H9 (cell line): ENCODE measurements at regions not wholly inside any gene's neighbourhood (a gene's known extent, or its start where the extent isn't known, plus 50 kb on each side); places are given as distances from the start of the nearest gene placed in this dataset.

Experiments used
- DNase-seq: peaks from one replicate; pipeline ENCODE4 v3.0.0-alpha.2; 2017
- H2AFZ ChIP-seq: one replicate; pipeline ENCODE4 v1.6.1; 2013; ENCODE audit warnings: mild to moderate bottlenecking, low read length, control low read depth, moderate library complexity
- H2AK5ac ChIP-seq: 2 replicates; pipeline ENCODE4 v1.6.1; 2013; ENCODE audit warnings: low read length, control low read depth, mixed read lengths; ENCODE audit not compliant: insufficient read length
- H2BK120ac ChIP-seq: one replicate; pipeline ENCODE4 v1.6.1; 2013; ENCODE audit warnings: low read depth, mild to moderate bottlenecking, low read length, control low read depth, inconsistent platforms; ENCODE audit not compliant: poor library complexity, severe bottlenecking
- H2BK12ac ChIP-seq: 2 replicates; pipeline ENCODE4 v1.6.1; 2013; ENCODE audit warnings: low read length, control low read depth, mixed read lengths, low read depth; ENCODE audit not compliant: insufficient read length
- H2BK15ac ChIP-seq: 2 replicates; pipeline ENCODE4 v1.6.1; 2013; ENCODE audit warnings: low read depth, low read length, control low read depth
- H2BK20ac ChIP-seq: one replicate; pipeline ENCODE4 v1.6.1; 2013; ENCODE audit warnings: low read depth, mild to moderate bottlenecking, low read length, control low read depth, inconsistent platforms; ENCODE audit not compliant: poor library complexity, severe bottlenecking
- H2BK5ac ChIP-seq: 2 replicates; pipeline ENCODE4 v1.6.1; 2013; ENCODE audit warnings: low read length, control low read depth, mixed read lengths; ENCODE audit not compliant: insufficient read length
- H3K14ac ChIP-seq: 2 replicates; pipeline ENCODE4 v1.6.1; 2013; ENCODE audit warnings: low read length, control low read depth; ENCODE audit not compliant: insufficient read depth
- H3K18ac ChIP-seq: 2 replicates; pipeline ENCODE4 v1.6.1; 2013; ENCODE audit warnings: low read depth, mild to moderate bottlenecking, mixed read lengths, low read length, control low read depth; ENCODE audit not compliant: insufficient read length
- H3K23ac ChIP-seq: 2 replicates; pipeline ENCODE4 v1.6.1; 2013; ENCODE audit warnings: low read length, control low read depth, mixed read lengths, low read depth; ENCODE audit not compliant: insufficient read length
- H3K23me2 ChIP-seq: 2 replicates; pipeline ENCODE4 v1.6.1; 2013; ENCODE audit warnings: low read depth, mild to moderate bottlenecking, mixed read lengths, low read length, control low read depth; ENCODE audit not compliant: insufficient read length, poor library complexity, severe bottlenecking
- H3K27ac ChIP-seq: 2 replicates; pipeline ENCODE4 v1.5.1; 2013; ENCODE audit warnings: low read length, control low read depth, mixed read lengths, low read depth; ENCODE audit not compliant: insufficient read length
- H3K27me3 ChIP-seq: 2 replicates; pipeline ENCODE4 v1.6.1; 2013; ENCODE audit warnings: low read length, control low read depth, inconsistent platforms; ENCODE audit not compliant: insufficient read depth
- H3K4ac ChIP-seq: 2 replicates; pipeline ENCODE4 v1.6.1; 2013; ENCODE audit warnings: low read depth, mild to moderate bottlenecking, control low read depth, inconsistent platforms, low read length, moderate library complexity
- H3K4me1 ChIP-seq: 2 replicates; pipeline ENCODE4 v1.6.1; 2013; ENCODE audit warnings: low read length, control low read depth, inconsistent platforms; ENCODE audit not compliant: insufficient read depth
- H3K4me2 ChIP-seq: 2 replicates; pipeline ENCODE4 v1.6.1; 2013; ENCODE audit warnings: low read length, control low read depth, mixed read lengths; ENCODE audit not compliant: insufficient read length, insufficient read depth
- H3K56ac ChIP-seq: 2 replicates; pipeline ENCODE4 v1.6.1; 2013; ENCODE audit warnings: low read depth, mild to moderate bottlenecking, mixed read lengths, low read length, control low read depth; ENCODE audit not compliant: insufficient read length
- H3K79me1 ChIP-seq: 2 replicates; pipeline ENCODE4 v1.6.1; 2013; ENCODE audit warnings: low read depth, mild to moderate bottlenecking, moderate library complexity, low read length, control low read depth, inconsistent platforms; ENCODE audit not compliant: insufficient read depth, poor library complexity, severe bottlenecking
- H3K79me2 ChIP-seq: 2 replicates; pipeline ENCODE4 v1.6.1; 2013; ENCODE audit warnings: low read length, control low read depth, inconsistent platforms; ENCODE audit not compliant: insufficient read depth
- H3K9ac ChIP-seq: 2 replicates; pipeline ENCODE4 v1.6.1; 2013; ENCODE audit warnings: low read length, control low read depth, mixed read lengths; ENCODE audit not compliant: insufficient read length; ENCODE audit errors: extremely low read depth
- H3K9me3 ChIP-seq: one replicate; pipeline ENCODE4 v1.6.1; 2013; ENCODE audit warnings: low read depth, low read length, inconsistent platforms; ENCODE audit not compliant: control insufficient read depth
- H3T11ph ChIP-seq: one replicate; pipeline ENCODE4 v1.6.1; 2013; ENCODE audit warnings: mild to moderate bottlenecking, low read length, control low read depth, inconsistent platforms
- H4K20me1 ChIP-seq: one replicate; pipeline ENCODE4 v1.6.1; 2013; ENCODE audit not compliant: control insufficient read depth, insufficient read length, insufficient read depth
- H4K5ac ChIP-seq: 2 replicates; pipeline ENCODE4 v1.6.1; 2013; ENCODE audit warnings: low read depth, mild to moderate bottlenecking, mixed read lengths, low read length, control low read depth; ENCODE audit not compliant: insufficient read length
- H4K8ac ChIP-seq: replicated peaks from 2 replicates; pipeline ENCODE4 v1.6.1; 2013; ENCODE audit warnings: low read length, control low read depth, mixed read lengths, low read depth; ENCODE audit not compliant: insufficient read length
- H4K91ac ChIP-seq: 2 replicates; pipeline ENCODE4 v1.6.1; 2013; ENCODE audit warnings: low read depth, mild to moderate bottlenecking, moderate library complexity, mixed read lengths, low read length, control low read depth; ENCODE audit not compliant: insufficient read length
- H3K27ac Mint-ChIP-seq, 3 experiments: 2 replicates in 2 of 3; 3 replicates in 1 of 3; pipeline ENCODE4 v1.8.0; 2020 to 2021; ENCODE audit warnings: mixed read lengths in 3 of 3, mild to moderate bottlenecking in 1 of 3, moderate library complexity in 1 of 3
- H3K27me3 Mint-ChIP-seq: 2 replicates; pipeline ENCODE4 v1.8.0; 2021; ENCODE audit warnings: low read depth, mild to moderate bottlenecking, moderate library complexity, mixed read lengths
- H3K36me3 Mint-ChIP-seq, 3 experiments: 2 replicates in 2 of 3; 3 replicates in 1 of 3; pipeline ENCODE4 v1.8.0; 2020 to 2021; ENCODE audit warnings: low read depth in 3 of 3, mixed read lengths in 3 of 3; ENCODE audit not compliant: insufficient read depth in 1 of 3
- H3K4me1 Mint-ChIP-seq, 2 experiments: 2 replicates each; pipeline ENCODE4 v1.8.0; 2020; ENCODE audit warnings: mixed read lengths in 2 of 2
- H3K4me3 Mint-ChIP-seq, 2 experiments: 2 replicates in 1 of 2; 3 replicates in 1 of 2; pipeline ENCODE4 v1.8.0; 2020 to 2021; ENCODE audit warnings: mild to moderate bottlenecking in 2 of 2, mixed read lengths in 2 of 2, moderate library complexity in 1 of 2
- H3K9me3 Mint-ChIP-seq, 2 experiments: 2 replicates in 1 of 2; 3 replicates in 1 of 2; pipeline ENCODE4 v1.8.0; 2020; ENCODE audit warnings: mild to moderate bottlenecking in 2 of 2, mixed read lengths in 2 of 2, moderate library complexity in 1 of 2
- CTCF ChIP-seq: fragments of 200-600 bp; sonication (generic); conservative IDR thresholded peaks from 3 replicates; pipeline ENCODE4 v1.8.0; 2021; ENCODE audit warnings: antibody characterized with exemption, mild to moderate bottlenecking
- WGBS: extraction: QIAGEN DNeasy Blood & Tissue Kit; methylation state at CpG from one replicate; pipeline ENCODE4 v1.1.7; 2013; ENCODE audit warnings: missing lambda C conversion rate, low lambda C conversion rate, mixed read lengths; ENCODE audit not compliant: insufficient read length; ENCODE audit errors: extremely low coverage; 5-methylcytosine and 5-hydroxymethylcytosine counted together

DNA sequence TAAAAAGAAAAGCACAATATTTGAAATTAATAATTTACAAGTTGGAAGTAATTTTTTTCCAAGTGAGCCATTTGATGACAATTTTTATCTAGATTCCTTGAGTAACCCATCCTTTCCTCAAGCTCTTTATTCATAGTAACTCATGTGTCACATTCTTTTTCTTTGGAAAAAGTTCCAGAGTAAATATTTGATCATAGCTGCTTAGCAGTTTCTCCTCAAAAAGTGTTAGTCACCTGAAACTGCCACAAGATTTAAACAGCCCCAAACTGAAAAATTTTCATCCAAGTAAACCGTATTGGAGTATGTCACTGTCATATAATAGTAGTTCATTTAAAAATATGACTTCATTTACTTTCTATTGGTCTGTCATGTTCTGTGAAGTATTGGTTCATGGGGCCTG, 94.6 kb upstream of the CASK start:
- H3K9me3 ChIP-seq: no peaks in the 10 kb centered on the region
- TF ChIP-seq CTCF: no peak
- H2AFZ ChIP-seq: no peak overlapping the region
- no peak for DNase-seq
- no peaks in the 10 kb centered on the region; the same call in none of the 2 replicates for H3K27me3 Mint-ChIP-seq
- H3K23ac ChIP-seq: no peak overlapping the region
- WGBS: no CpG with 5 or more reads among the region's 1 CpG
- H2BK12ac ChIP-seq: no peak overlapping the region
- peaks cover 0 to 3% (median 0%) of the 10 kb centered on the region in 3 experiments; a peak in 1 of 7 replicates for H3K36me3 Mint-ChIP-seq
- H3K4me1 ChIP-seq: no peaks in the 10 kb centered on the region
- no peak overlapping the region for H3K14ac ChIP-seq
- H2BK20ac ChIP-seq: no peak overlapping the region
- no peak overlapping the region for H2BK120ac ChIP-seq
- H3K27ac ChIP-seq: no peak overlapping the region
- no peak overlapping the region for H3K4ac ChIP-seq
- H3K27me3 ChIP-seq: no peaks in the 10 kb centered on the region
- peaks cover 36 to 41% of the 10 kb centered on the region in 2 experiments for H3K9me3 Mint-ChIP-seq
- H2BK15ac ChIP-seq: no peak overlapping the region
- no peak overlapping the region for H2AK5ac ChIP-seq
- no peak overlapping the region for H4K8ac ChIP-seq
- H3K9ac ChIP-seq: no peak overlapping the region
- H3K56ac ChIP-seq: no peak overlapping the region
- no peaks in the 10 kb centered on the region for H3K79me2 ChIP-seq
- no peak overlapping the region for H3K18ac ChIP-seq
- no peaks in the 10 kb centered on the region for H3K4me1 Mint-ChIP-seq
- no peak overlapping the region for H4K5ac ChIP-seq
- H3K27ac Mint-ChIP-seq: no peak overlapping the region
- no peak overlapping the region for H2BK5ac ChIP-seq
- no peaks in the 10 kb centered on the region for H4K20me1 ChIP-seq
- no peak overlapping the region for H3T11ph ChIP-seq
- H4K91ac ChIP-seq: no peak overlapping the region
- no peak overlapping the region for H3K4me2 ChIP-seq
- H3K4me3 Mint-ChIP-seq: no peak overlapping the region
- no peaks in the 10 kb centered on the region for H3K23me2 ChIP-seq
- H3K79me1 ChIP-seq: no peaks in the 10 kb centered on the region
